Panc1 (cell line): ENCODE measurements at regions not wholly inside any gene's neighbourhood (a gene's known extent, or its start where the extent isn't known, plus 50 kb on each side); places are given as distances from the start of the nearest gene placed in this dataset.

Source experiments
- CTCF ChIP-seq: fragments of 450-650 bp; IDR thresholded peaks from 2 replicates; pipeline ENCODE4 v1.5.1; 2017; ENCODE audit warnings: mild to moderate bottlenecking
- POLR2AphosphoS5 ChIP-seq: IDR thresholded peaks from 2 replicates; pipeline ENCODE4 v1.6.1; 2012; ENCODE audit warnings: mild to moderate bottlenecking, low read depth, low read length, moderate library complexity
- TCF7L2 ChIP-seq: IDR thresholded peaks from 2 replicates; pipeline ENCODE4 v1.6.1; 2011; ENCODE audit warnings: mild to moderate bottlenecking, low read depth, low read length, inconsistent platforms

GRCh38 chr6:786946-787763, 94.2 kb upstream of the EXOC2 start:
- peak; percentile 91 for TF ChIP-seq CTCF
- no peak for TF ChIP-seq TCF7L2
- no peak for TF ChIP-seq POLR2AphosphoS5
